ENCODE measurements at regions not wholly inside any gene's neighbourhood (a gene's known extent, or its start where the extent isn't known, plus 50 kb on each side); places are given as distances from the start of the nearest gene placed in this dataset.

GRCh38 chr6:106740287-106740686, 110.9 kb downstream of the QRSL1 start:
- ChIA-PET CTCF (no interaction called here), POLR2A (no interaction called here)
- no peak for TF ChIP-seq CHD2 (IDR thresholded peaks at IDR 0.05; ENCODE audit: low read length, partially characterized antibody)
- no peak for TF ChIP-seq ELF1 (IDR thresholded peaks at IDR 0.05)
- TF ChIP-seq GATA2 (CRISPR knock-in tag; IDR thresholded peaks at IDR 0.05), result no peak
- no peak for TF ChIP-seq MAX (IDR thresholded peaks at IDR 0.05; ENCODE audit: low read depth)
- no peak for TF ChIP-seq SMC3 (IDR thresholded peaks at IDR 0.05; ENCODE audit: low read depth, low read length)
- no peak for TF ChIP-seq CTCF (IDR thresholded peaks at IDR 0.05)
- TF ChIP-seq ZBTB33 (IDR thresholded peaks at IDR 0.05; ENCODE audit: borderline replicate concordance, low read depth), result no peak
- TF ChIP-seq JUND (IDR thresholded peaks at IDR 0.05), result no peak
- no peak for TF ChIP-seq TEAD4 (IDR thresholded peaks at IDR 0.05; ENCODE audit: borderline replicate concordance, insufficient read depth)
- TF ChIP-seq FOXM1 (IDR thresholded peaks at IDR 0.05; ENCODE audit: low read depth), result no peak
- TF ChIP-seq FOXJ3 (CRISPR knock-in tag; IDR thresholded peaks at IDR 0.05), result no peak
- no peak for TF ChIP-seq NRF1 (IDR thresholded peaks at IDR 0.05; ENCODE audit: low read depth, low read length)
- no peak for TF ChIP-seq MXI1 (IDR thresholded peaks at IDR 0.05; ENCODE audit: low read depth, low read length)
- no peak for TF ChIP-seq REST (IDR thresholded peaks at IDR 0.05; ENCODE audit: low read depth, low read length)

More at GRCh38 chr6:106740287-106740686, 110.9 kb downstream of the QRSL1 start:
- Histone ChIP-seq H4K20me1 (ENCODE audit: insufficient read depth) (no peaks in the 10 kb centered on the region), H3K27me3 (ENCODE audit: insufficient read depth) (no peaks in the 10 kb centered on the region), H3K79me2 (ENCODE audit: insufficient read depth) (no peaks in the 10 kb centered on the region), H3K4me3 (ENCODE audit: low read depth in 2 of 2, low read length in 1 of 2) (no peak overlapping the region), H2AFZ (ENCODE audit: low read depth) (no peak overlapping the region), H3K9ac (no peak overlapping the region), H3F3A (replicated peaks; ENCODE audit: insufficient read depth) (no peaks in the 10 kb centered on the region), H3K4me1 (ENCODE audit: control insufficient read depth in 1 of 2, insufficient read depth in 2 of 2, low read depth in 1 of 2, low read length in 1 of 2) (no peaks in the 10 kb centered on the region), H3K9me2 (no peaks in the 10 kb centered on the region), H3K4me2 (no peak overlapping the region), H3K27ac (ENCODE audit: low read depth in 2 of 2, low read length in 1 of 2) (no peak overlapping the region), H3K36me3 (replicated peaks in 1 of 2; ENCODE audit: control insufficient read depth in 1 of 2, insufficient read depth in 2 of 2, low read length in 1 of 2) (no peaks in the 10 kb centered on the region), H3K9me3 (no peaks in the 10 kb centered on the region)
- WGBS (ENCODE audit: low lambda C conversion rate), result 10% methylated on average over 2 of the region's 3 CpGs
- DNase-seq, result no peak
